Stimulated activated CD8-positive, alpha-beta memory T cell treated with anti-CD3 and anti-CD28 coated beads, Interleukin-4, amount 100 ng/mL, for 48 hours (primary cell): ENCODE measurements at regions not wholly inside any gene's neighbourhood (a gene's known extent, or its start where the extent isn't known, plus 50 kb on each side); places are given as distances from the start of the nearest gene placed in this dataset.
"Not testable (repeated sequence)": the region's sequence is repeated elsewhere in the genome, so short reads cannot be mapped to it uniquely, and the experiment has no call there.

Experiments
- DNase-seq: peaks from one replicate; pipeline ENCODE4 v3.0.0-alpha.2; 2020

- no peak for DNase-seq
Measured at GRCh38 chr14:96688629-96689028, 108.6 kb upstream of the VRK1 start.

- no peak for DNase-seq
Measured at GRCh38 chr14:96690713-96691383, 106.3 kb upstream of the VRK1 start.

GRCh38 chr14:96693252-96693820 is 103.8 kb upstream of the VRK1 start:
- DNase-seq: no peak

GRCh38 chr14:96693987-96694386 is 103.2 kb upstream of the VRK1 start:
- no peak for DNase-seq

- DNase-seq: peak; percentile 44
Measured at GRCh38 chr14:96698960-96699539, 98.1 kb upstream of the VRK1 start.

GRCh38 chr14:96699666-96700065 is 97.5 kb upstream of the VRK1 start:
- no peak for DNase-seq

GRCh38 chr14:96702831-96703230 is 94.4 kb upstream of the VRK1 start:
- DNase-seq: no peak

GRCh38 chr14:96705422-96706092 is 91.6 kb upstream of the VRK1 start:
- no peak for DNase-seq

GRCh38 chr14:96706893-96707292 is 90.3 kb upstream of the VRK1 start:
- no peak for DNase-seq

- DNase-seq: no peak
Measured at GRCh38 chr14:96710060-96710666, 87.0 kb upstream of the VRK1 start.

GRCh38 chr14:96711559-96712267 is 85.5 kb upstream of the VRK1 start:
- DNase-seq: no peak

- DNase-seq: no peak
Measured at GRCh38 chr14:96713426-96713825, 83.8 kb upstream of the VRK1 start.

GRCh38 chr14:96714537-96714936 is 82.6 kb upstream of the VRK1 start:
- not testable (repeated sequence) for DNase-seq

- no peak for DNase-seq
Measured at GRCh38 chr14:96717116-96717515, 80.1 kb upstream of the VRK1 start.

- DNase-seq: no peak
Measured at GRCh38 chr14:96718407-96718806, 78.8 kb upstream of the VRK1 start.

GRCh38 chr14:96720702-96721101 is 76.5 kb upstream of the VRK1 start:
- DNase-seq: not testable (repeated sequence)

GRCh38 chr14:96722736-96723135 is 74.4 kb upstream of the VRK1 start:
- DNase-seq: no peak

GRCh38 chr14:96723946-96724345 is 73.2 kb upstream of the VRK1 start:
- DNase-seq: no peak

GRCh38 chr14:96725232-96725631 is 72.0 kb upstream of the VRK1 start:
- no peak for DNase-seq

- DNase-seq: no peak
Measured at GRCh38 chr14:96727073-96727472, 70.1 kb upstream of the VRK1 start.

GRCh38 chr14:96727491-96727890 is 69.7 kb upstream of the VRK1 start:
- no peak for DNase-seq

- no peak for DNase-seq
Measured at GRCh38 chr14:96727980-96728717, 69.0 kb upstream of the VRK1 start.
